OCI-LY1 (cell line): ENCODE measurements at regions not wholly inside any gene's neighbourhood (a gene's known extent, or its start where the extent isn't known, plus 50 kb on each side); places are given as distances from the start of the nearest gene placed in this dataset.

Experiments
- H2AFZ ChIP-seq: fragments of 200-600 bp; sonication (generic), shearing (Covaris generic); 2 replicates; pipeline ENCODE4 v1.6.0; 2014; ENCODE audit warnings: antibody characterized with exemption, mild to moderate bottlenecking, low read length
- H3F3A ChIP-seq: fragments of 200-600 bp; sonication (generic), shearing (Covaris generic); 2 replicates; pipeline ENCODE4 v1.6.0; 2014; ENCODE audit warnings: mild to moderate bottlenecking, antibody characterized with exemption, low read length, moderate library complexity; ENCODE audit not compliant: insufficient read depth
- H3K27ac ChIP-seq: fragments of 200-600 bp; sonication (generic); 2 replicates; pipeline ENCODE4 v1.5.1; 2014; ENCODE audit warnings: low read length, mixed run types, mild to moderate bottlenecking, low read depth; ENCODE audit not compliant: poor library complexity, severe bottlenecking
- H3K27me3 ChIP-seq: fragments of 200-600 bp; sonication (generic); 2 replicates; pipeline ENCODE4 v1.6.0; 2014; ENCODE audit warnings: antibody characterized with exemption, mild to moderate bottlenecking, low read length, moderate library complexity; ENCODE audit not compliant: insufficient read depth
- H3K36me3 ChIP-seq: fragments of 200-600 bp; sonication (generic); 2 replicates; pipeline ENCODE4 v1.6.1; 2014; ENCODE audit warnings: mild to moderate bottlenecking, antibody characterized with exemption, low read length, moderate library complexity, mixed read lengths; ENCODE audit not compliant: insufficient read depth
- H3K4me1 ChIP-seq: fragments of 200-600 bp; sonication (generic); 2 replicates; pipeline ENCODE4 v1.5.1; 2014; ENCODE audit warnings: mild to moderate bottlenecking, low read length, moderate library complexity; ENCODE audit not compliant: insufficient read depth, severe bottlenecking
- H3K4me2 ChIP-seq: fragments of 200-600 bp; sonication (generic), shearing (Covaris generic); 2 replicates; pipeline ENCODE4 v1.6.1; 2014; ENCODE audit warnings: low read length
- H3K4me3 ChIP-seq: fragments of 200-600 bp; sonication (generic); 2 replicates; pipeline ENCODE4 v1.5.1; 2014; ENCODE audit warnings: low read length, low read depth, mild to moderate bottlenecking, mixed read lengths; ENCODE audit not compliant: poor library complexity, severe bottlenecking
- H3K79me2 ChIP-seq: fragments of 200-600 bp; shearing (Covaris generic); 2 replicates; pipeline ENCODE4 v1.6.1; 2016; ENCODE audit warnings: mixed run types, low read length, mixed read lengths; ENCODE audit not compliant: insufficient read depth
- H3K9ac ChIP-seq: fragments of 200-600 bp; sonication (generic), shearing (Covaris generic); 2 replicates; pipeline ENCODE4 v1.6.1; 2014; ENCODE audit warnings: mild to moderate bottlenecking, low read length, mixed read lengths
- H3K9me2 ChIP-seq: fragments of 200-600 bp; sonication (generic), shearing (Covaris generic); 2 replicates; pipeline ENCODE4 v1.6.1; 2014; ENCODE audit warnings: low read depth, mild to moderate bottlenecking, low read length, mixed read lengths
- H3K9me3 ChIP-seq: fragments of 200-600 bp; shearing (Covaris generic); 2 replicates; pipeline ENCODE4 v1.6.1; 2014; ENCODE audit warnings: low read length, mixed read lengths
- H4K20me1 ChIP-seq: fragments of 200-600 bp; sonication (generic), shearing (Covaris generic); 2 replicates; pipeline ENCODE4 v1.6.0; 2016; ENCODE audit warnings: mild to moderate bottlenecking, low read length; ENCODE audit not compliant: insufficient read depth
- CTCF ChIP-seq: fragments of 200-600 bp; sonication (generic), shearing (Covaris generic); IDR thresholded peaks from 2 replicates; pipeline ENCODE4 v1.5.1; 2017; ENCODE audit warnings: mild to moderate bottlenecking, antibody characterized with exemption, low read length, moderate library complexity, mixed read lengths
- EZH2 ChIP-seq: fragments of 200-600 bp; sonication (generic), shearing (Covaris generic); IDR thresholded peaks from 2 replicates; pipeline ENCODE4 v1.8.0; 2017; ENCODE audit warnings: borderline replicate concordance, mixed run types, mild to moderate bottlenecking, antibody characterized with exemption, low read length, moderate library complexity, mixed read lengths

GRCh38 chr22:49150801-49151221 lies 676.9 kb downstream of the BRD1 start:
- TF ChIP-seq CTCF = no peak
- TF ChIP-seq EZH2 = no peak
- Histone ChIP-seq H3K79me2 (no peaks in the 10 kb centered on the region), H3K27ac (no peak overlapping the region), H3K9me3 (no peaks in the 10 kb centered on the region), H3K4me3 (no peak overlapping the region), H3K36me3 (no peaks in the 10 kb centered on the region), H3K9me2 (no peaks in the 10 kb centered on the region), H3F3A (no peaks in the 10 kb centered on the region), H3K27me3 (no peaks in the 10 kb centered on the region), H3K9ac (no peak overlapping the region), H3K4me2 (no peak overlapping the region), H3K4me1 (no peaks in the 10 kb centered on the region), H4K20me1 (no peaks in the 10 kb centered on the region), H2AFZ (no peak overlapping the region)

GRCh38 chr22:49149721-49150608 lies 677.7 kb downstream of the BRD1 start:
- H3K27me3 ChIP-seq = no peaks in the 10 kb centered on the region
- H3K9ac ChIP-seq = no peak overlapping the region
- H3K4me2 ChIP-seq = no peak overlapping the region

GRCh38 chr22:49148895-49149418 lies 678.7 kb downstream of the BRD1 start:
- H3K4me2 ChIP-seq = no peak overlapping the region
- H3K4me1 ChIP-seq = no peaks in the 10 kb centered on the region
- H3K9ac ChIP-seq = no peak overlapping the region
- H3K79me2 ChIP-seq = no peaks in the 10 kb centered on the region
- no peaks in the 10 kb centered on the region for H3K27me3 ChIP-seq
- H3K4me3 ChIP-seq = no peak overlapping the region
- no peak overlapping the region for H2AFZ ChIP-seq
- no peak overlapping the region for H3K27ac ChIP-seq
- H3K9me2 ChIP-seq = no peaks in the 10 kb centered on the region
- no peaks in the 10 kb centered on the region for H4K20me1 ChIP-seq
- H3K9me3 ChIP-seq = no peaks in the 10 kb centered on the region
- H3F3A ChIP-seq = no peaks in the 10 kb centered on the region
- no peak for TF ChIP-seq EZH2
- TF ChIP-seq CTCF = no peak
- no peaks in the 10 kb centered on the region for H3K36me3 ChIP-seq

More at GRCh38 chr22:49149721-49150608, 677.7 kb downstream of the BRD1 start:
- Histone ChIP-seq H4K20me1 (no peaks in the 10 kb centered on the region), H3K4me3 (no peak overlapping the region), H3K36me3 (no peaks in the 10 kb centered on the region), H3K9me2 (no peaks in the 10 kb centered on the region), H3K4me1 (no peaks in the 10 kb centered on the region), H3F3A (no peaks in the 10 kb centered on the region), H3K27ac (no peak overlapping the region), H2AFZ (no peak overlapping the region), H3K9me3 (no peaks in the 10 kb centered on the region), H3K79me2 (no peaks in the 10 kb centered on the region)
- TF ChIP-seq EZH2 (no peak), CTCF (no peak)
